IPS DF 6.9 (cell line): ENCODE measurements at regions not wholly inside any gene's neighbourhood (a gene's known extent, or its start where the extent isn't known, plus 50 kb on each side); places are given as distances from the start of the nearest gene placed in this dataset.
A peak's percentile ranks its signal among the peaks of the same experiment; 100 is the strongest.
"Not testable (repeated sequence)": the region's sequence is repeated elsewhere in the genome, so short reads cannot be mapped to it uniquely, and the experiment has no call there.

Experiments
- DNase-seq: peaks from one replicate; pipeline ENCODE4 v3.0.0-alpha.2; 2013; ENCODE audit warnings: low read depth, low spot score
- H3K27ac ChIP-seq: one replicate; pipeline ENCODE4 v1.5.1; 2013; ENCODE audit warnings: low read length, control low read depth
- H3K27me3 ChIP-seq: 2 replicates; pipeline ENCODE4 v1.6.1; 2013; ENCODE audit warnings: mild to moderate bottlenecking, low read length; ENCODE audit not compliant: control insufficient read depth, insufficient read depth
- H3K36me3 ChIP-seq: 2 replicates; pipeline ENCODE4 v1.6.1; 2013; ENCODE audit warnings: low read length; ENCODE audit not compliant: control insufficient read depth, insufficient read depth
- H3K4me1 ChIP-seq: 2 replicates; pipeline ENCODE4 v1.6.1; 2013; ENCODE audit warnings: low read length; ENCODE audit not compliant: control insufficient read depth, insufficient read depth
- H3K4me3 ChIP-seq: 2 replicates; pipeline ENCODE4 v1.5.1; 2013; ENCODE audit warnings: mild to moderate bottlenecking, low read length
- H3K9me3 ChIP-seq: 2 replicates; pipeline ENCODE4 v1.6.1; 2013; ENCODE audit warnings: low read length, inconsistent platforms; ENCODE audit not compliant: control insufficient read depth, insufficient read depth
- WGBS: extraction: QIAGEN DNeasy Blood & Tissue Kit; methylation state at CpG from one replicate; pipeline ENCODE4 v1.1.7; 2013; ENCODE audit warnings: mixed read lengths, missing lambda C conversion rate; ENCODE audit not compliant: insufficient read length, insufficient coverage; 5-methylcytosine and 5-hydroxymethylcytosine counted together

DNA sequence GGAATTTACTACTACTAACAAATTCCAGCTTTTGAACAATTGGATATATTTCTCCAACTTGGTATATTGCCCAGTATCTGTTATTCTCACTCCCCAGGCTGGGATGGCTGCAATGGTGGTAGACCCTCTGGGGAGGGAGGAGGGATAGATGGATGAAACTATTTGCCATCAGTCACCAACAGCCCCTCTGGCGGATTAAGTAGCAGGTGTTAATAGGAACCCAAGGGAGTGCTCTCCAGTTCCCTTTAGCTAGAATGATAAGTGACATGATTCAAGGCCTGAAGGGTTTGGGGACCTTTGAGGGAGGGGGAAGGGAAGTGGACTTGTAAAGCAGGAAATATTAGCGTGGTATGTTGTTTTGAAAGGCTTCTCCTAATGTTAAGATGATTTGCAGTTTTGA lies 824.0 kb upstream of the ARRDC3 start:
- no peaks in the 10 kb centered on the region for H3K27me3 ChIP-seq

GRCh38 chr5:92206681-92207080 lies 823.6 kb upstream of the ARRDC3 start:
- WGBS, result no CpG with 5 or more reads among the region's 5 CpGs
- DNase-seq, result no peak
- Histone ChIP-seq H3K36me3 (no peaks in the 10 kb centered on the region), H3K9me3 (no peaks in the 10 kb centered on the region), H3K27ac (no peak overlapping the region), H3K4me1 (no peaks in the 10 kb centered on the region), H3K4me3 (no peak overlapping the region), H3K27me3 (no peaks in the 10 kb centered on the region)

More for the DNA sequence above, 824.0 kb upstream of the ARRDC3 start:
- no CpG with 5 or more reads among the region's 2 CpGs for WGBS
- H3K4me3 ChIP-seq, result no peak overlapping the region
- no peaks in the 10 kb centered on the region for H3K9me3 ChIP-seq
- H3K4me1 ChIP-seq, result no peaks in the 10 kb centered on the region
- H3K36me3 ChIP-seq, result no peaks in the 10 kb centered on the region
- H3K27ac ChIP-seq, result no peak overlapping the region
- DNase-seq, result no peak

DNA sequence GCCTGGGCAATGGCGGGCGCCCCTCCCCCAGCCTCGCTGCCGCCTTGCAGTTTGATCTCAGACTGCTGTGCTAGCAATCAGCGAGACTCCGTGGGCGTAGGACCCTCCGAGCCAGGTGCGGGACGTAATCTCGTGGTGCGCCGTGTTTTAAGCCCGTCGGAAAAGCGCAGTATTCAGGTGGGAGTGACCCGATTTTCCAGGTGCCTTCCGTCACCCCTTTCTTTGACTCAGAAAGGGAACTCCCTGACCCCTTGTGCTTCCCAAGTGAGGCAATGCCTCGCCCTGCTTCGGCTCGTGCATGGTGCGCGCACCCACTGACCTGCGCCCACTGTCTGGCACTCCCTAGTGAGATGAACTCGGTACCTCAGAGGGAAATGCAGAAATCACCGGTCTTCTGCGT lies 815.9 kb upstream of the ARRDC3 start:
- peak overlapping the region; percentile 40; the same call in 1 of the 2 replicates for H3K4me3 ChIP-seq
- not testable (repeated sequence) for H3K36me3 ChIP-seq, H3K9me3 ChIP-seq

DNA sequence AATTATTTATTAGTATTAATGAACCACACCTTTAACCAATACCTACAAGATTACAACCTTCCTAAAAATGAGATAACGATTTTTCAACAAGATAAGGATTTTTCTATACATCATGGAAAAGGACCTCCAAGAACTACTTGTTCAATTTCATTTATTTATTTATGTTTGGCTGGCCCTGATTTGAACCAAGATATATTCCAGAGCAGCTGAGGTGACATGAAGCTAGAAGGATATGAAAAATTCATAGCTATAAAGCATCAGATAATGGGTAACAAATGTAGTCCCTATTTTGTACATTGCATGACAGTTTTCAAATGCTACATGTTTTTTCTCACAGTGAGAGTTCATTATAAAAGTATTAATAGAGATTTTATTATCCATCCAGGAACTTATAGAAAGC lies 798.5 kb upstream of the ARRDC3 start:
- no peaks in the 10 kb centered on the region for H3K36me3 ChIP-seq
- no peak overlapping the region for H3K4me3 ChIP-seq
- H3K4me1 ChIP-seq, result no peaks in the 10 kb centered on the region
- DNase-seq, result no peak
- WGBS, result no CpG with 5 or more reads among the region's 1 CpG
- H3K27me3 ChIP-seq, result no peaks in the 10 kb centered on the region
- no peak overlapping the region for H3K27ac ChIP-seq
- no peaks in the 10 kb centered on the region for H3K9me3 ChIP-seq

More for the DNA sequence above, 815.9 kb upstream of the ARRDC3 start:
- WGBS, result no CpG with 5 or more reads among the region's 27 CpGs
- H3K27me3 ChIP-seq, H3K4me1 ChIP-seq, H3K27ac ChIP-seq, DNase-seq: not testable (repeated sequence)

- H3K27me3 ChIP-seq, result no peaks in the 10 kb centered on the region
- H3K4me1 ChIP-seq, result no peaks in the 10 kb centered on the region
- no peak overlapping the region for H3K27ac ChIP-seq
- no peak overlapping the region for H3K4me3 ChIP-seq
- DNase-seq, result no peak
- no peaks in the 10 kb centered on the region for H3K9me3 ChIP-seq
- H3K36me3 ChIP-seq, result no peaks in the 10 kb centered on the region
These were observed 797.3 kb upstream of the ARRDC3 start for GRCh38 chr5:92180391-92180790.

DNA sequence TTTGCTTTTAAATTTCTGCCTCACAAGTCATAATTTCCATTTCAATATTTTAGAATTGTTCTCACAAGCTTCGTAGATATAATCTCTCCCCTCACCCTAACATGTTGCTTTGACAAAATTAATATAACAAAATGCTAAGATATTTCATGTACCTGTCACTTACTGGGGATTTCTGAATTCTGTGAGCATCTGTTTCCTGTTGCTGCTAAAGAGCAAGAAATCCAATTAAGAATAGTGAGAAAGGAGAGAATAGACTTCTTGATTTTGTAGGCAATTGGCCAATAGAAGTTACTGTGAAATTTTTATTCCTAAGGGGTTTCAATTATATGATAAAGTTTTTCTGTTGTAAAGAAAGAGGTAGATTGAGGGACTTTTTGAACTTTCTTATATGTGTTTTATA lies 796.5 kb upstream of the ARRDC3 start:
- Histone ChIP-seq H3K4me1 (no peaks in the 10 kb centered on the region), H3K27ac (no peak overlapping the region), H3K36me3 (no peaks in the 10 kb centered on the region), H3K27me3 (no peaks in the 10 kb centered on the region), H3K4me3 (no peak overlapping the region), H3K9me3 (no peaks in the 10 kb centered on the region)
- no CpG with 5 or more reads among the region's 1 CpG for WGBS
- no peak for DNase-seq

- H3K36me3 ChIP-seq, result no peaks in the 10 kb centered on the region
- no peaks in the 10 kb centered on the region for H3K4me1 ChIP-seq
- WGBS, result no CpG with 5 or more reads among the region's 1 CpG
- H3K27ac ChIP-seq, result no peak overlapping the region
- H3K9me3 ChIP-seq, result no peaks in the 10 kb centered on the region
- no peak for DNase-seq
- H3K4me3 ChIP-seq, result no peak overlapping the region
- H3K27me3 ChIP-seq, result no peaks in the 10 kb centered on the region
These were observed 794.9 kb upstream of the ARRDC3 start for GRCh38 chr5:92177926-92178487.

- Histone ChIP-seq H3K4me1 (no peaks in the 10 kb centered on the region), H3K4me3 (no peak overlapping the region), H3K36me3 (no peaks in the 10 kb centered on the region), H3K9me3 (no peaks in the 10 kb centered on the region), H3K27ac (no peak overlapping the region), H3K27me3 (no peaks in the 10 kb centered on the region)
- DNase-seq, result no peak
- no CpG with 5 or more reads among the region's 2 CpGs for WGBS
These were observed 780.8 kb upstream of the ARRDC3 start for GRCh38 chr5:92163906-92164305.

GRCh38 chr5:92147798-92148197 lies 764.7 kb upstream of the ARRDC3 start:
- Histone ChIP-seq H3K9me3 (no peaks in the 10 kb centered on the region), H3K4me3 (no peak overlapping the region), H3K27ac (no peak overlapping the region), H3K36me3 (no peaks in the 10 kb centered on the region), H3K27me3 (no peaks in the 10 kb centered on the region), H3K4me1 (no peaks in the 10 kb centered on the region)
- DNase-seq, result no peak
- no CpG with 5 or more reads among the region's 2 CpGs for WGBS

DNA sequence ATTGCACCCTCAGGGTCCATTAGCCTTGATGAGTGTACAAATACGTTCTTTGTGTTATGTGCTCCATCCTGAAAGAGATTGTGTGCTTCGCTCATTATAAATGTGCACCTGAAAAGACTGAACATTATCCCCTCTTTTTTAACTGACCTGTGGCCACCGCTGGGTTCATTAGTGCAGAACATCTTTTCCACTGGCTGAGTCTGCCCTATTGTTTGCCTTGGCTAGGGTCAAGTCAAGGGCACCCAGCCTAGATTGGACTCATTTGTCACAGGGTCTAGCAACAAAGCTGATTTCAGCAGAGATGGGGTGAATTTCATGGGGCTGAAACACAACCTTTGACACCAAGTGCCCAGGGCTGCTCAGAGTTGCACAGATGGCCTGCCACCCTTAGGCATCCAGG lies 764.1 kb upstream of the ARRDC3 start:
- Histone ChIP-seq H3K4me3 (no peak overlapping the region), H3K9me3 (no peaks in the 10 kb centered on the region), H3K27me3 (no peaks in the 10 kb centered on the region), H3K4me1 (no peaks in the 10 kb centered on the region), H3K27ac (no peak overlapping the region), H3K36me3 (no peaks in the 10 kb centered on the region)
- DNase-seq, result no peak
- no CpG with 5 or more reads among the region's 3 CpGs for WGBS

DNA sequence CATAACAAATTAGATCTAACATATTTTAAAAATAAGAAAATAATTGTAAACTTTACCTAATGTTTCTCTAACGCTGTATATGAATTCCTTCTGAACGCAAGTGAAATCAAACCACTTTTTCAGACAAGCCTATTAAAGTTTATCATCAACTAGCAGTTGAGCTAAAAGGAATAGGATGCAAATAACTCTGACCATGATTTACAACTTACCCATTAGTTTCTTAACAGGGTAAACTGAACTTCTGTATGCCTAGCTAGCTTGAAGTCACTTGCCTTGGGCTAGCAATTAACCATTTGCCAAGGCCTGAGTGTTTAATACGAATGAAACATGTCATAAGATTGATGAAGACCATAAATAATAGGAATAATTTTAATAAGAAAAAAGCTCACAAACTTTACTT lies 762.7 kb upstream of the ARRDC3 start:
- WGBS, result no CpG with 5 or more reads among the region's 3 CpGs
- no peak for DNase-seq
- Histone ChIP-seq H3K9me3 (no peaks in the 10 kb centered on the region), H3K36me3 (no peaks in the 10 kb centered on the region), H3K4me3 (no peak overlapping the region), H3K27ac (no peak overlapping the region), H3K27me3 (no peaks in the 10 kb centered on the region), H3K4me1 (no peaks in the 10 kb centered on the region)
